PC-9 (cell line): ENCODE measurements at regions not wholly inside any gene's neighbourhood (a gene's known extent, or its start where the extent isn't known, plus 50 kb on each side); places are given as distances from the start of the nearest gene placed in this dataset.

Experiments
- BruUV-seq: library from RNA; stranded (reverse); fragments of 400-500 nt; replicated peaks from 2 replicates; lab custom pipeline; 2021; lab: Mats Ljungman, UMichigan
- CTCF ChIA-PET: fragments of 300-600 bp; sonication (Branson Sonifier 250); formaldehyde crosslinking; loops from one replicate; lab custom pipeline; 2022; ENCODE audit warnings: antibody characterized with exemption; lab: Charles Lee
- POLR2A ChIA-PET: fragments of 300-600 bp; sonication (Branson Sonifier 250); formaldehyde crosslinking; loops from one replicate; lab custom pipeline; 2022; ENCODE audit warnings: antibody characterized with exemption; ENCODE audit not compliant: unreplicated experiment; lab: Charles Lee
- DNase-seq, 2 experiments: peaks; one replicate each; pipeline versions ENCODE4 v3.0.0 to v3.0.0-alpha.2; 2015 to 2022; ENCODE audit warnings: mixed read lengths in 1 of 2
- H2AFZ ChIP-seq: fragments of 200-600 bp; sonication (generic); 2 replicates; pipeline ENCODE4 v1.8.1; 2017; ENCODE audit warnings: antibody characterized with exemption
- H3F3A ChIP-seq: fragments of 200-600 bp; sonication (generic); 2 replicates; pipeline ENCODE4 v1.8.1; 2017; ENCODE audit warnings: antibody characterized with exemption, mild to moderate bottlenecking, low read depth; ENCODE audit not compliant: insufficient read depth
- H3K27ac ChIP-seq: fragments of 200-600 bp; sonication (generic); 2 replicates; pipeline ENCODE4 v1.6.1; 2016; ENCODE audit warnings: mixed run types
- H3K27me3 ChIP-seq: fragments of 200-600 bp; sonication (generic); 2 replicates; pipeline ENCODE4 v1.6.1; 2016; ENCODE audit warnings: low read depth, mixed run types; ENCODE audit not compliant: insufficient read depth
- H3K36me3 ChIP-seq: fragments of 200-600 bp; sonication (generic); 2 replicates; pipeline ENCODE4 v1.6.1; 2016; ENCODE audit warnings: low read depth, mixed run types
- H3K4me1 ChIP-seq: fragments of 200-600 bp; sonication (generic); replicated peaks from 2 replicates; pipeline ENCODE4 v1.6.1; 2016; ENCODE audit warnings: mixed run types; ENCODE audit not compliant: insufficient read depth
- H3K4me2 ChIP-seq: fragments of 200-600 bp; sonication (generic); 2 replicates; pipeline ENCODE4 v1.6.1; 2017; ENCODE audit warnings: mixed run types
- H3K4me3 ChIP-seq: fragments of 200-600 bp; sonication (generic); 2 replicates; pipeline ENCODE4 v1.6.1; 2016; ENCODE audit warnings: mixed run types
- H3K79me2 ChIP-seq: fragments of 200-600 bp; sonication (generic); 2 replicates; pipeline ENCODE4 v1.6.1; 2017; ENCODE audit warnings: low read depth, mixed run types
- H3K9me2 ChIP-seq: fragments of 200-600 bp; sonication (generic); 2 replicates; pipeline ENCODE4 v1.8.1; 2017; ENCODE audit warnings: mild to moderate bottlenecking; ENCODE audit not compliant: insufficient read depth
- H3K9me3 ChIP-seq: fragments of 200-600 bp; sonication (generic); 2 replicates; pipeline ENCODE4 v1.8.1; 2016; ENCODE audit warnings: low read depth; ENCODE audit not compliant: insufficient read depth
- H4K20me1 ChIP-seq: fragments of 200-600 bp; sonication (generic); 2 replicates; pipeline ENCODE4 v1.8.1; 2017; ENCODE audit not compliant: insufficient read depth
- CTCF ChIP-seq: fragments of 200-600 bp; sonication (generic); conservative IDR thresholded peaks from 2 replicates; pipeline ENCODE4 v1.6.1; 2017; ENCODE audit warnings: mixed run types, antibody characterized with exemption, mild to moderate bottlenecking, moderate library complexity
- EZH2 ChIP-seq: fragments of 200-600 bp; sonication (generic); IDR thresholded peaks from 2 replicates; pipeline ENCODE4 v1.8.0; 2017; ENCODE audit warnings: antibody characterized with exemption, low read depth
- intact Hi-C: fragments of 100-400 bp; cut with micrococcal nuclease; formaldehyde crosslinking; loops from one replicate; pipeline ENCODE4 v1.10.0; 2022; ENCODE audit not compliant: unreplicated experiment

- intact Hi-C loops, result no loop called here
- no TSS peak for BruUV-seq
- POLR2A ChIA-PET, result no interaction called here
Observed at GRCh38 chr21:20852866-20853265, 145.3 kb upstream of the NCAM2 start.

GRCh38 chr21:20856926-20857325 is 141.3 kb upstream of the NCAM2 start:
- ChIA-PET POLR2A (no interaction called here), CTCF (no interaction called here)

More at GRCh38 chr21:20852866-20853265, 145.3 kb upstream of the NCAM2 start:
- Histone ChIP-seq H3K27ac (no peak overlapping the region), H3K79me2 (no peaks in the 10 kb centered on the region), H3K36me3 (no peaks in the 10 kb centered on the region), H3K4me2 (no peak overlapping the region), H3K27me3 (no peaks in the 10 kb centered on the region), H3F3A (no peaks in the 10 kb centered on the region), H3K4me1 (no peaks in the 10 kb centered on the region), H3K9me3 (no peaks in the 10 kb centered on the region), H2AFZ (no peak overlapping the region), H4K20me1 (no peaks in the 10 kb centered on the region), H3K9me2 (no peaks in the 10 kb centered on the region), H3K4me3 (no peak overlapping the region)
- no peak for TF ChIP-seq EZH2
- no peak for TF ChIP-seq CTCF
- CTCF ChIA-PET, result no interaction called here
- DNase-seq, result no peak

GRCh38 chr21:20874202-20874601 is 124.0 kb upstream of the NCAM2 start:
- Histone ChIP-seq H3K36me3 (no peaks in the 10 kb centered on the region), H2AFZ (no peak overlapping the region), H3K4me2 (no peak overlapping the region), H3F3A (no peaks in the 10 kb centered on the region), H3K4me1 (no peaks in the 10 kb centered on the region), H4K20me1 (no peaks in the 10 kb centered on the region), H3K79me2 (no peaks in the 10 kb centered on the region), H3K9me3 (no peaks in the 10 kb centered on the region), H3K9me2 (no peaks in the 10 kb centered on the region), H3K27me3 (no peaks in the 10 kb centered on the region), H3K4me3 (no peak overlapping the region), H3K27ac (no peak overlapping the region)
- DNase-seq, result no peak
- POLR2A ChIA-PET, result no interaction called here
- BruUV-seq, result no TSS peak
- TF ChIP-seq EZH2 (no peak), CTCF (no peak)
- CTCF ChIA-PET, result no interaction called here
- intact Hi-C loops, result loop anchor here (10.0 kb wide), 1 partner anchor 409 kb away; no protein-coding TSS in a partner anchor

More at GRCh38 chr21:20856926-20857325, 141.3 kb upstream of the NCAM2 start:
- Histone ChIP-seq H3K36me3 (no peaks in the 10 kb centered on the region), H2AFZ (no peak overlapping the region), H3K27ac (no peak overlapping the region), H3F3A (no peaks in the 10 kb centered on the region), H3K9me3 (no peaks in the 10 kb centered on the region), H3K27me3 (no peaks in the 10 kb centered on the region), H3K79me2 (no peaks in the 10 kb centered on the region), H4K20me1 (no peaks in the 10 kb centered on the region), H3K4me3 (no peak overlapping the region), H3K4me2 (no peak overlapping the region), H3K4me1 (no peaks in the 10 kb centered on the region), H3K9me2 (no peaks in the 10 kb centered on the region)
- no TSS peak for BruUV-seq
- TF ChIP-seq CTCF (no peak), EZH2 (no peak)
- no peak for DNase-seq
- intact Hi-C loops, result no loop called here
